GM19043 (cell line): ENCODE measurements at regions not wholly inside any gene's neighbourhood (a gene's known extent, or its start where the extent isn't known, plus 50 kb on each side); places are given as distances from the start of the nearest gene placed in this dataset.
"Not testable (repeated sequence)": the region's sequence is repeated elsewhere in the genome, so short reads cannot be mapped to it uniquely, and the experiment has no call there.

Experiments used
- ATAC-seq: cut with Tn5 transposase; IDR thresholded peaks from one replicate; pipeline ENCODE4 v1.9.1; 2021; ENCODE audit warnings: low read depth; ENCODE audit not compliant: unreplicated experiment

- no peak for ATAC-seq
Measured at GRCh38 chr16:60203525-60204124, 1469.5 kb upstream of the GOT2 start.

- not testable (repeated sequence) for ATAC-seq
Measured at GRCh38 chr16:60200729-60201128, 1466.6 kb upstream of the GOT2 start.

GRCh38 chr16:60200161-60200560, 1466.0 kb upstream of the GOT2 start:
- no peak for ATAC-seq

- no peak for ATAC-seq
Measured at GRCh38 chr16:60199150-60199549, 1465.0 kb upstream of the GOT2 start.

GRCh38 chr16:60181536-60181935, 1447.4 kb upstream of the GOT2 start:
- ATAC-seq, result no peak

GRCh38 chr16:60180609-60181008, 1446.5 kb upstream of the GOT2 start:
- ATAC-seq, result no peak

- no peak for ATAC-seq
Measured at GRCh38 chr16:60170196-60170595, 1436.1 kb upstream of the GOT2 start.

- ATAC-seq, result no peak
Measured at GRCh38 chr16:60166111-60166510, 1432.0 kb upstream of the GOT2 start.

GRCh38 chr16:60151987-60152386, 1417.9 kb upstream of the GOT2 start:
- no peak for ATAC-seq

GRCh38 chr16:60150907-60151306, 1416.8 kb upstream of the GOT2 start:
- ATAC-seq, result no peak

GRCh38 chr16:60143348-60143705, 1409.2 kb upstream of the GOT2 start:
- no peak for ATAC-seq

- ATAC-seq, result no peak
Measured at GRCh38 chr16:60142619-60143347, 1408.7 kb upstream of the GOT2 start.

GRCh38 chr16:60137891-60138290, 1403.8 kb upstream of the GOT2 start:
- ATAC-seq, result no peak

GRCh38 chr16:60127196-60127595, 1393.1 kb upstream of the GOT2 start:
- ATAC-seq, result no peak

GRCh38 chr16:60126115-60126514, 1392.0 kb upstream of the GOT2 start:
- not testable (repeated sequence) for ATAC-seq

- ATAC-seq, result no peak
Measured at GRCh38 chr16:60123392-60124023, 1389.4 kb upstream of the GOT2 start.

- ATAC-seq, result no peak
Measured at GRCh38 chr16:60120586-60120985, 1386.5 kb upstream of the GOT2 start.

- no peak for ATAC-seq
Measured at GRCh38 chr16:60110531-60110930, 1376.4 kb upstream of the GOT2 start.

- ATAC-seq, result no peak
Measured at GRCh38 chr16:60107871-60108270, 1373.8 kb upstream of the GOT2 start.

GRCh38 chr16:60107437-60107836, 1373.3 kb upstream of the GOT2 start:
- no peak for ATAC-seq

- no peak for ATAC-seq
Measured at GRCh38 chr16:60100371-60100770, 1366.3 kb upstream of the GOT2 start.

- no peak for ATAC-seq
Measured at GRCh38 chr16:60091529-60091928, 1357.4 kb upstream of the GOT2 start.
